HCT116 (cell line): ENCODE measurements at regions not wholly inside any gene's neighbourhood (a gene's known extent, or its start where the extent isn't known, plus 50 kb on each side); places are given as distances from the start of the nearest gene placed in this dataset.

Experiments
- CBX3 ChIP-seq: IDR thresholded peaks from 2 replicates; pipeline ENCODE4 v1.6.1; 2012; ENCODE audit warnings: low read depth
- CTCF ChIP-seq, 3 experiments: fragments of 200-600 bp in 1 of 3; sonication (generic) in 1 of 3; IDR thresholded peaks in 2 of 3; conservative IDR thresholded peaks in 1 of 3; 2 replicates each; pipeline ENCODE4 v1.5.1; 2012 to 2017; ENCODE audit warnings: low read depth in 2 of 3, low read length in 2 of 3, antibody characterized with exemption in 1 of 3, borderline replicate concordance in 1 of 3, control low read depth in 1 of 3, mild to moderate bottlenecking in 1 of 3, mixed read lengths in 1 of 3, mixed run types in 1 of 3, moderate library complexity in 1 of 3; ENCODE audit not compliant: insufficient read depth in 1 of 3
- EZH2 ChIP-seq: fragments of 200-600 bp; sonication (generic); IDR thresholded peaks from 2 replicates; pipeline ENCODE4 v1.6.1; 2017; ENCODE audit warnings: antibody characterized with exemption, mixed run types

- TF ChIP-seq CTCF (IDR thresholded peaks at IDR 0.05 in 2 of 3, conservative IDR thresholded peaks at IDR 0.05 in 1 of 3; ENCODE audit: borderline replicate concordance in 1 of 3, insufficient read depth in 1 of 3, low read depth in 2 of 3, low read length in 2 of 3) (no peak), CBX3 (no peak), EZH2 (no peak)
Observed at GRCh38 chr12:23127701-23128100, 502.7 kb downstream of the ETNK1 start.
